ENCODE measurements at regions not wholly inside any gene's neighbourhood (a gene's known extent, or its start where the extent isn't known, plus 50 kb on each side); places are given as distances from the start of the nearest gene placed in this dataset.

- Mint-ChIP-seq H3K4me3 (no peak overlapping the region), H3K9me3 (peaks cover 8% of the 10 kb centered on the region), H3K4me1 (no peaks in the 10 kb centered on the region), H3K27me3 (no peaks in the 10 kb centered on the region), H3K36me3 (no peaks in the 10 kb centered on the region), H3K27ac (no peak overlapping the region)
- DNase-seq: no peak
These were observed 2110.0 kb downstream of the PCDH7 start for GRCh38 chr4:32830160-32830559.

- Mint-ChIP-seq H3K4me3 (no peak overlapping the region), H3K4me1 (no peaks in the 10 kb centered on the region), H3K36me3 (no peaks in the 10 kb centered on the region), H3K9me3 (peaks cover 8% of the 10 kb centered on the region), H3K27me3 (no peaks in the 10 kb centered on the region), H3K27ac (no peak overlapping the region)
- no peak for DNase-seq
These were observed 2110.9 kb downstream of the PCDH7 start for GRCh38 chr4:32831104-32831503.

DNA sequence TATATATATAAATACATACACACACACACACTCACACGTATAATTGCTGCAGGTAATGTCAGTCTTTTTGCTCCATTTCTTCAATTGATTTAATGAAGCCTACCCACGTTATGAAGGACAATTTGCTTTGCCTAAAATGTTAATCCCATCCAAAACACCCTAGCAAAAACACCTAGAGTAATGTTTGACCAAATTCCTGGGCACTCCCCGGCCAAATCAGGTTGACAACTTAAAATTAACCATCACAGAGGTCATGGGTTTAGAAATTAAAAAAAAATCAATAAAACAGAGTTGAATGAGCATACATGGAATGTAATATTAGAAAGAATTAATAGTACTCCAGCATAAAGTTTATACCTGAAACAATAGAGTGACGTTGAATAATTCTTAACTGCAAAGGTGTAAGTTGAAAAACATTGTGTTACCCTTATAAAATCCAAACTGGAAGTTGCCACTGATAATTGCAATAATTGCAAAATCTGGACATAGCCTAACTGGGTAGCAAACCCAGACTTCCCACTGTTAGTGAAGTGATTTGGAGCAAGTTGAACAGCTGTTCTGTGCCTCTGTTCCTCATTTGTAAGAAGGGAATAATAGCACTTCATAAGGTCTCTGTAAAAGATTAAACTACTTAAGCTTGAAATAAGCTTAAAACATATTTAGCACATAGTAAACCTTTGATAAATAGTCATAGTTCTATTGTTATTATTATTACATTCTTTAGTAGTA is 2120.5 kb downstream of the PCDH7 start:
- Mint-ChIP-seq H3K36me3 (no peaks in the 10 kb centered on the region), H3K27me3 (no peaks in the 10 kb centered on the region), H3K4me1 (no peaks in the 10 kb centered on the region), H3K27ac (no peak overlapping the region), H3K4me3 (no peak overlapping the region), H3K9me3 (no peaks in the 10 kb centered on the region)
- DNase-seq: no peak

DNA sequence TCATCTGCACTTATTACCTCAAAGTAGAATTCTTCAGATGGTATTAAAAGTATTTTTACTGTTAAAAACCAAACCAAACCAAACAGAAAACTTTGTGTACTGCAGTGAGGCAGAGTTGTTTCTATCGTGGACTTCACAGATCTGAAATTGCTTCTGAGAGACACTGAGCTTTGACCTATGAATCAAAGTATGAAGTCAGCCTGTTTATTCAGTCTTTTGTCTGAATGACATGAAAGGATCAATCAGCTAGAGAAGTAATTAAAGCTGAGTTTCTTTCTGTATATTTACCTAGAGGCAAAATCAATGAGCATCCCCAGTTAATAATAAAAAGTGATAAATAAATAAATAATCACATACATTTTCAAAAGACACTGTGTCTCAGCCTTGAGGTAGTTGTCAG is 2121.0 kb downstream of the PCDH7 start:
- Mint-ChIP-seq H3K4me3 (no peak overlapping the region), H3K36me3 (no peaks in the 10 kb centered on the region), H3K27ac (no peak overlapping the region), H3K27me3 (no peaks in the 10 kb centered on the region), H3K9me3 (no peaks in the 10 kb centered on the region), H3K4me1 (no peaks in the 10 kb centered on the region)
- no peak for DNase-seq

DNA sequence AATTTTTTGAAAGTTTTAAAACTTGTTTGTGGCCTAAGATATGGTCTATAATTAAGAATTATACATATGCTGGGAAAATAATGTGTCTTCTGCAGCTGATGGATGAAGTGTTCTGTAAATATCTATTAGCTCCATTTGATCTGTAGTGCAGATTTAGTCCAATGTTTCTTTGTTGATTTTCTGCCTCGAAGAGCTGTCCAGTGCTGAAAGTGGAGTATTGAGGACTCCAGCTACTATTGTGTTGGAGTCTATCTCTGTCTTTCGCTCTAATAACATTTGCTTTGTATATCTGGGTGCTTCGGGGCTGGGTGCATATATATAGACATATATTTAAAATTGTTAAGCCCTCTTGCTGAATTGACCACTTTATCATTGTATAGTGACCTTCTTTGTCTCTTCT is 2127.3 kb downstream of the PCDH7 start:
- H3K36me3 Mint-ChIP-seq: no peaks in the 10 kb centered on the region
- no peak for DNase-seq
- no peaks in the 10 kb centered on the region for H3K4me1 Mint-ChIP-seq
- peaks cover 2% of the 10 kb centered on the region for H3K9me3 Mint-ChIP-seq
- no peaks in the 10 kb centered on the region for H3K27me3 Mint-ChIP-seq
- no peak overlapping the region for H3K4me3 Mint-ChIP-seq
- H3K27ac Mint-ChIP-seq: no peak overlapping the region

- Mint-ChIP-seq H3K27me3 (no peaks in the 10 kb centered on the region), H3K36me3 (no peaks in the 10 kb centered on the region), H3K4me1 (no peaks in the 10 kb centered on the region), H3K9me3 (peaks cover 2% of the 10 kb centered on the region), H3K4me3 (no peak overlapping the region), H3K27ac (no peak overlapping the region)
- DNase-seq: no peak
These were observed 2135.5 kb downstream of the PCDH7 start for GRCh38 chr4:32855622-32856021.

DNA sequence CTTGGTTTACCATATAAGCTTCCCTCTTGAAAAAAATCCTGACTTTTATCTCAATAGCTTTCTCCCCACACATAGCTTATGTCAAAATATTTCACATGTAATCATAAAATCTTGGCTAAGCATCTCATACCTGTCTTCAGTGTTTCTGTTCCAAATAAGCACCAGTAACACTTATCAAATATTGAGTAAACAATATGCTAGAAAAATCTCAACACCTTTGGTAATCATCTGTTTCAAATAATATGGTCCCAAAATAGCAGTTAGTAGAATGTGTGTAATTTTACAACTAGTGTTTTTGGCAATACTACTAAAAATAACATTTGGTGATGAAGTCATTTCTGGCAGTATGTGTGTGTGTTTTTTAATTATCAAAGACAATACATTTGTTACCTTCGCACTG is 2138.2 kb downstream of the PCDH7 start:
- Mint-ChIP-seq H3K4me1 (no peaks in the 10 kb centered on the region), H3K27ac (no peak overlapping the region), H3K27me3 (no peaks in the 10 kb centered on the region), H3K9me3 (peaks cover 2% of the 10 kb centered on the region), H3K36me3 (no peaks in the 10 kb centered on the region), H3K4me3 (no peak overlapping the region)
- no peak for DNase-seq

GRCh38 chr4:32858971-32859370 is 2138.8 kb downstream of the PCDH7 start:
- Mint-ChIP-seq H3K4me1 (no peaks in the 10 kb centered on the region), H3K9me3 (peaks cover 2% of the 10 kb centered on the region), H3K27me3 (no peaks in the 10 kb centered on the region), H3K4me3 (no peak overlapping the region), H3K27ac (no peak overlapping the region), H3K36me3 (no peaks in the 10 kb centered on the region)
- DNase-seq: no peak

DNA sequence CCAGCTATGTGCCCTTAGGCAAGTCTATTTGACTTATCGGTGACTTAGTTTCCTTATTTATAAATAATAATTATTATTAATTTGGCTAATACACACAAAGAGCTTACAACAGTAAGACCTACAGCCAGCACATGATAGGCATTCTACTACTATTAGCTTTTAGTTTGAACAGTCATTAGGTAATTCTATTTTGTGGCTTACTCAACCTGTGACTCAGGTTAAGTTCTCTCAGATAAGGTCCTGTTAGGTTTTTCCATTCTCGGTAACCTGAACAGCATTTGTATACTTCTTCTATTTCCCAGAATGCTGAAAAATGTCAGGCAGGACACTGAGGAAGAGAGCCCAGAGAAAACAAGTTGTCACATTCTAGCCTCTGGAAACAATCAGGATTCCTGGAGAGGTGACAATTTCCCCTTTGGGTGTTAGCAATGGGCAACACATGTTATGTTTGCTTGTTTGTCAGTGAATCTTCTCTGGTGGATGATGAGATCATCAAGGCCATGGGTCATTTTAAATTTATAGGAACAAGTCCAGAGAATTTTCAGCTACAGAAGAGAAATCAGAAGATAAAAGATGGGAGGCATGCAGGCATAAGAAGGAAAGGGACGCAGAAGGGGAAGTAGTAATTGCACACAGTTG is 2144.7 kb downstream of the PCDH7 start:
- H3K36me3 Mint-ChIP-seq: no peaks in the 10 kb centered on the region
- no peak overlapping the region for H3K4me3 Mint-ChIP-seq
- no peaks in the 10 kb centered on the region for H3K27me3 Mint-ChIP-seq

DNA sequence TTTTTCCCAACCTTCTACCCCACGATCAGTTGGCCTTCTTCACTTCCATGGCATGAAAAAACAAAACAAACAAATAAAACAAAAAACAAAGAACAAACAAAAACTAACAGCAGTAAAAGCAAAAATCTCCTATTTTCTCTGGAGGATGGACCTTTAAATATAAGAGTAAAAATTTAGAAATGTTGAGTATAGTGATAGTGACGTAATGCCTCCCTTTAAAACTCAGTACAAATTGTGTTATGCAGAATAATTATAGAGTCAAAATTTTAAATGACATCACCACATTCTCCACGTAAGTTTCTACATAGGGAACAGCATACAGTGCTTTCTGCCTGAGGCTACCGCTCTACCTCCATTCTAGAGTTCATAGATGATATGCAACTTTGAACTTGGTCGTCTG is 2156.4 kb downstream of the PCDH7 start:
- no peaks in the 10 kb centered on the region for H3K4me1 Mint-ChIP-seq
- H3K27me3 Mint-ChIP-seq: no peaks in the 10 kb centered on the region
- H3K4me3 Mint-ChIP-seq: no peak overlapping the region
- peaks cover 7% of the 10 kb centered on the region for H3K9me3 Mint-ChIP-seq
- no peak for DNase-seq
- no peaks in the 10 kb centered on the region for H3K36me3 Mint-ChIP-seq
- no peak overlapping the region for H3K27ac Mint-ChIP-seq

More for the DNA sequence above, 2144.7 kb downstream of the PCDH7 start:
- H3K9me3 Mint-ChIP-seq: peaks cover 3% of the 10 kb centered on the region
- no peaks in the 10 kb centered on the region for H3K4me1 Mint-ChIP-seq
- no peak overlapping the region for H3K27ac Mint-ChIP-seq
- no peak for DNase-seq

DNA sequence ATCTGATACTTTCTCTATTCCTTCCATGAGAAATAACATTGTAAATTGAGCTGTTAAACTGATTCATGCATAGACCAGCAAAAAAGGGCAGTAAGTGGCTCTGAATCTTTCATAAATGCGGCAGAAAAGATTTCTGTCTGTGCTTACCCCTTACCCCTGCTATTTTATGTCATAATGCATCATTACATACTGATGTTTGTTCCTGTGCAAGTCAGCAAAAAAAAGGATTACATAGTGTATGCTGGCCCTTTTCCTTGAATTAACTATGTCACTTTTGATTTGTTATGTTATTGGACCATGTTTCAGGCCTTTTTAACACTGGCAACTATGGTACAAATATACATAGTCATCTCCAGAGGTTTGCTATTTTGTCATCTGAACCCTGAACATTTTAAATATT is 2159.7 kb downstream of the PCDH7 start:
- H3K27ac Mint-ChIP-seq: no peak overlapping the region
- H3K9me3 Mint-ChIP-seq: peaks cover 2% of the 10 kb centered on the region
- DNase-seq: no peak
- no peaks in the 10 kb centered on the region for H3K4me1 Mint-ChIP-seq
- H3K36me3 Mint-ChIP-seq: no peaks in the 10 kb centered on the region
- H3K27me3 Mint-ChIP-seq: no peaks in the 10 kb centered on the region
- no peak overlapping the region for H3K4me3 Mint-ChIP-seq

- Mint-ChIP-seq H3K27ac (no peak overlapping the region), H3K4me1 (no peaks in the 10 kb centered on the region), H3K36me3 (no peaks in the 10 kb centered on the region), H3K9me3 (no peaks in the 10 kb centered on the region), H3K27me3 (no peaks in the 10 kb centered on the region), H3K4me3 (no peak overlapping the region)
- no peak for DNase-seq
These were observed 2164.0 kb downstream of the PCDH7 start for GRCh38 chr4:32884198-32884597.

DNA sequence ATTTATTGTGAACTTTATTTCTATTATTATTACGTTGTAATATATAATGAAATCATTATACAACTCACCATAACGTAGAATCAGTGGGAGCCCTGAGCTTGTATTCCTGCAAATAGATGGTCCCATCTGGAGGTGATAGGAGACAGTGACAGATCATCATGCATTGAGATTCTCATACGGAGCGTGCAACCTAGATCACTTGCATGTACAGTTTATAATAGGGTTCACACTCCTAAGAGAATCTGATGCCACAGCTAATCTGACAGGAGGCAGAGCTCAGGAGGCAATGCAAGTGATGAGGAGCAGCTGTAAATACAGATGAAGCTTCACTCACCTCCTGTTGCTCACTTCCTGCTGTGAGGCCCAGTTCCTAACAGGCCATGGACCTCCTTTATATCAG is 2170.2 kb downstream of the PCDH7 start:
- H3K36me3 Mint-ChIP-seq: no peaks in the 10 kb centered on the region
- H3K27me3 Mint-ChIP-seq: no peaks in the 10 kb centered on the region
- no peak overlapping the region for H3K4me3 Mint-ChIP-seq
- H3K4me1 Mint-ChIP-seq: no peaks in the 10 kb centered on the region
- H3K27ac Mint-ChIP-seq: no peak overlapping the region
- no peak for DNase-seq
- H3K9me3 Mint-ChIP-seq: no peaks in the 10 kb centered on the region

- DNase-seq: no peak
- Mint-ChIP-seq H3K27ac (no peak overlapping the region), H3K36me3 (no peaks in the 10 kb centered on the region), H3K27me3 (no peaks in the 10 kb centered on the region), H3K4me3 (no peak overlapping the region), H3K9me3 (peaks cover 15% of the 10 kb centered on the region), H3K4me1 (no peaks in the 10 kb centered on the region)
These were observed 2188.9 kb downstream of the PCDH7 start for GRCh38 chr4:32909053-32909452.

DNA sequence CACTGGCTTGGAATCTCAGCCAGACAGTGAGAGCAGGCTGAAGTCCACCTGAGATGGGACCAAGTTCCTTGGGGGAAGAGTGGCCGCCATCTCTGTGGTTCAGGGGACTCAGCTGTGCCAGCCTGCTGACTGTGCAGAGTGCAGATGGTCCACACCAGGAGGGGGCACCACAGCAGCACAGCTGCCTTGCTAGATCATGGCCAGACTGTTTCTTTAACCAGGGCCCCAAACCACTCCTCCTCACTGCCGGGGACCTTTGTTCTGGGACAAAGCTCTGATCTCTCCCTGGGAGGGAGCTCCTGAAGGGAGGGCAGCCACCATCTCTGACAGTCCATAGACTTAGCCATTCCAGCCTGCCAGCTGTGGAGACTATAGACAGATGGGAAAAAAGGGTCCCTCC is 2189.6 kb downstream of the PCDH7 start:
- Mint-ChIP-seq H3K27me3 (no peaks in the 10 kb centered on the region), H3K4me1 (no peaks in the 10 kb centered on the region), H3K36me3 (no peaks in the 10 kb centered on the region), H3K27ac (no peak overlapping the region), H3K4me3 (no peak overlapping the region), H3K9me3 (peaks cover 13% of the 10 kb centered on the region)
- DNase-seq: no peak

DNA sequence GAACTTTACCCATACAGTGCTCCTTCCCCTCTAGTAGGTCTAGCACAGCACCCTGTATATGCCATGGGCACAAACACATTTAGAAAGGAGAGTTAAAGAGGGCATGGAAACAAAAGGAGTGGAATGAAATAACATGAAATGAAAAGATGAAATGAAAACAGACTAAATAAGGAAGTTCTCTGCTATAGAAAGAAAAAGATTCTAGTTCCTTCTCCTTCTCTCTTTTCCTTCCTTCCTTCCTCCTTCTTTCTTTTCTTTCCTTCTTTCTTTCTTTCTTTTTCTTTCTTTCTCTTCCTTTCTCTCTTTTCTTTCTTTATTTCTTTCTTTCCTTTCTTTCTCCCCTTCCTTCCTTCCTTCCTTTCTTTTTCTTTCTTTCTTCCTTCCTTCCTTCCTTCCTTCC is 2197.4 kb downstream of the PCDH7 start:
- no peaks in the 10 kb centered on the region for H3K36me3 Mint-ChIP-seq
- H3K4me1 Mint-ChIP-seq: no peaks in the 10 kb centered on the region
- H3K9me3 Mint-ChIP-seq: peaks cover 4% of the 10 kb centered on the region
- no peak overlapping the region for H3K4me3 Mint-ChIP-seq
- H3K27ac Mint-ChIP-seq: no peak overlapping the region
- H3K27me3 Mint-ChIP-seq: no peaks in the 10 kb centered on the region
- no peak for DNase-seq
